Osteoblast (primary cell): ENCODE measurements at regions not wholly inside any gene's neighbourhood (a gene's known extent, or its start where the extent isn't known, plus 50 kb on each side); places are given as distances from the start of the nearest gene placed in this dataset.

Experiments
- DNase-seq: peaks from one replicate; pipeline ENCODE4 v3.0.0; 2011; ENCODE audit warnings: low spot score, mixed read lengths; ENCODE audit not compliant: insufficient read length; ENCODE audit errors: missing footprints
- H2AFZ ChIP-seq: 2 replicates; pipeline ENCODE4 v1.6.0; 2011; ENCODE audit warnings: mild to moderate bottlenecking, low read length
- H3K27ac ChIP-seq: 2 replicates; pipeline ENCODE4 v1.5.1; 2011; ENCODE audit warnings: mild to moderate bottlenecking, low read depth, low read length, moderate library complexity
- H3K27me3 ChIP-seq: 2 replicates; pipeline ENCODE4 v1.6.0; 2012; ENCODE audit warnings: mild to moderate bottlenecking, control low read depth, inconsistent platforms, low read length, moderate library complexity; ENCODE audit not compliant: insufficient read depth
- H3K36me3 ChIP-seq: 2 replicates; pipeline ENCODE4 v1.5.1; 2011; ENCODE audit warnings: mild to moderate bottlenecking, low read length, control low read depth, moderate library complexity; ENCODE audit not compliant: insufficient read depth
- H3K4me1 ChIP-seq: 2 replicates; pipeline ENCODE4 v1.5.1; 2011; ENCODE audit warnings: mild to moderate bottlenecking, low read length, control low read depth, moderate library complexity; ENCODE audit not compliant: insufficient read depth
- H3K4me2 ChIP-seq: 2 replicates; pipeline ENCODE4 v1.6.0; 2011; ENCODE audit warnings: mild to moderate bottlenecking, low read length; ENCODE audit not compliant: insufficient read depth
- H3K4me3 ChIP-seq: fragments of 200-600 bp; sonication (generic); 3 replicates; pipeline ENCODE4 v1.5.1; 2012; ENCODE audit warnings: mild to moderate bottlenecking, low read length, inconsistent platforms; ENCODE audit not compliant: insufficient read depth
- H3K79me2 ChIP-seq: 2 replicates; pipeline ENCODE4 v1.6.0; 2012; ENCODE audit warnings: mild to moderate bottlenecking, low read length, control low read depth, inconsistent platforms; ENCODE audit not compliant: insufficient read depth
- H3K9me3 ChIP-seq: 2 replicates; pipeline ENCODE4 v1.5.1; 2011; ENCODE audit warnings: low read depth, low read length, control low read depth
- H4K20me1 ChIP-seq: 2 replicates; pipeline ENCODE4 v1.6.0; 2012; ENCODE audit warnings: mild to moderate bottlenecking, low read length, control low read depth; ENCODE audit not compliant: insufficient read depth
- TF ChIP-seq, protein P1 (sequence below): IDR thresholded peaks from 2 replicates; pipeline ENCODE4 v1.5.1; 2011; ENCODE audit warnings: mild to moderate bottlenecking, low read depth, low read length, moderate library complexity; ENCODE audit errors: extremely low read depth

DNA sequence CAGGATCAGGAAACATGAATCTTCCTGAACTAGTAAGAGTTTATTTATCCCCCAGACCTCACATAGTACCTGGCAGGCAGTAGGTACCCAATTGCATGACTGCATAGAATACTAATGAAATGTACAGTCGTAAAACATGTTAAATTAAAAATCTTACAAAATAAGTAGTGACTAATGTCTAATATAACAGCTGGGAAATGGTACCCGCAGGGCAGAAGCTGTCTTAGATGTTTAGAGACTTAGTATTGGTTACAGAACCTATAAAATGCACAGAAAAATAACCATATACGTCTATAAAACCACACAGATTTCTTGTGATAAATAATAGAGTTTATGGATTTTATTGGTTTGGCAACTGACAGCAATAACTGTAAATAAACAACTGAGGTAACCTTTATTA lies 139.1 kb upstream of the GMDS start:
- no peaks in the 10 kb centered on the region for H3K27me3 ChIP-seq
- DNase-seq: no peak
- TF ChIP-seq, protein P1, sequence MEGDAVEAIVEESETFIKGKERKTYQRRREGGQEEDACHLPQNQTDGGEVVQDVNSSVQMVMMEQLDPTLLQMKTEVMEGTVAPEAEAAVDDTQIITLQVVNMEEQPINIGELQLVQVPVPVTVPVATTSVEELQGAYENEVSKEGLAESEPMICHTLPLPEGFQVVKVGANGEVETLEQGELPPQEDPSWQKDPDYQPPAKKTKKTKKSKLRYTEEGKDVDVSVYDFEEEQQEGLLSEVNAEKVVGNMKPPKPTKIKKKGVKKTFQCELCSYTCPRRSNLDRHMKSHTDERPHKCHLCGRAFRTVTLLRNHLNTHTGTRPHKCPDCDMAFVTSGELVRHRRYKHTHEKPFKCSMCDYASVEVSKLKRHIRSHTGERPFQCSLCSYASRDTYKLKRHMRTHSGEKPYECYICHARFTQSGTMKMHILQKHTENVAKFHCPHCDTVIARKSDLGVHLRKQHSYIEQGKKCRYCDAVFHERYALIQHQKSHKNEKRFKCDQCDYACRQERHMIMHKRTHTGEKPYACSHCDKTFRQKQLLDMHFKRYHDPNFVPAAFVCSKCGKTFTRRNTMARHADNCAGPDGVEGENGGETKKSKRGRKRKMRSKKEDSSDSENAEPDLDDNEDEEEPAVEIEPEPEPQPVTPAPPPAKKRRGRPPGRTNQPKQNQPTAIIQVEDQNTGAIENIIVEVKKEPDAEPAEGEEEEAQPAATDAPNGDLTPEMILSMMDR: no peak
- H3K9me3 ChIP-seq: no peaks in the 10 kb centered on the region
- H3K4me2 ChIP-seq: no peak overlapping the region
- no peak overlapping the region for H2AFZ ChIP-seq
- H3K36me3 ChIP-seq: no peaks in the 10 kb centered on the region
- no peak overlapping the region for H3K4me3 ChIP-seq
- peaks cover 16% of the 10 kb centered on the region for H3K4me1 ChIP-seq
- H3K27ac ChIP-seq: no peak overlapping the region
- no peaks in the 10 kb centered on the region for H3K79me2 ChIP-seq
- H4K20me1 ChIP-seq: no peaks in the 10 kb centered on the region

DNA sequence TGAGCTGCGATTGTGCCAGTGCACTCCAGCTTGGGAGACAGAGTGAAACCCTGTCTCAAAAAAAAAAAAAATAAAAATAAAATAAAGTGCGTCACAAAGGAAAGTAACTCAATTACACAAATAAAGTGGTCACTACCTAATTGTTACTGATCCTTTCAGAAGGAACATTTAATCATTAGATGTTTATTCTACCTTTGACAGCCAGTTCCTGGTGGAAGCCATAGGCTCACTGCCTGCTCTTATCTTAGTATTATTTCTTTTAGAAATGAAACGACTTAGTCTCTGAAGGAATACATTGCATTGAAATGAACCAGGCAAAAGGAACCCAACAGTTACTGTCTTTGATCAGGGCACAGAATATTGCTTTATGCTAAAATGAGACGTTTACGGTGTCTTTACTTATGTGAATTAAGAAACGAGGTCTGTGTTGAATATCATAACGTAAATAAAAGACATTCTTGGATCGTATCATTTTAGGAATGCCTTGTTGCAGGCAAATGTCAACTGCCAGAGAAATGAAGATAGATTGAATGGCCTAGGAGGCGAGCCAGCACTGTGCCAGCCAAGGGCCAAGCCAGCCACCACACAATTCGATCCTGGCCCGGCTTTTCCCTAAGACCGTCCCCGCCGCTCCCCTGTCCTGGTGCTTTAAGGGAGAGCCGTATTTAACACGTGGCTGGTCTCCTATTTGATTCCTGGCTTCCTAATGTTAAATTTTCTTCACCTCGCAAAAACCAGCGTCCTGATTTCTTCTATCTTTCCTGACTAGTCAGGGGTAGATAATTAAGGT lies 136.7 kb upstream of the GMDS start:
- Histone ChIP-seq H3K4me2 (peak overlapping the region; percentile 70), H3K27me3 (no peaks in the 10 kb centered on the region), H2AFZ (peak overlapping the region; percentile 72), H4K20me1 (no peaks in the 10 kb centered on the region), H3K79me2 (no peaks in the 10 kb centered on the region), H3K36me3 (no peaks in the 10 kb centered on the region), H3K4me1 (peaks cover 41% of the 10 kb centered on the region), H3K27ac (peak overlapping the region; percentile 43), H3K4me3 (peak overlapping the region; percentile 42), H3K9me3 (no peaks in the 10 kb centered on the region)
- DNase-seq: no peak
- TF ChIP-seq, protein P1: no peak

DNA sequence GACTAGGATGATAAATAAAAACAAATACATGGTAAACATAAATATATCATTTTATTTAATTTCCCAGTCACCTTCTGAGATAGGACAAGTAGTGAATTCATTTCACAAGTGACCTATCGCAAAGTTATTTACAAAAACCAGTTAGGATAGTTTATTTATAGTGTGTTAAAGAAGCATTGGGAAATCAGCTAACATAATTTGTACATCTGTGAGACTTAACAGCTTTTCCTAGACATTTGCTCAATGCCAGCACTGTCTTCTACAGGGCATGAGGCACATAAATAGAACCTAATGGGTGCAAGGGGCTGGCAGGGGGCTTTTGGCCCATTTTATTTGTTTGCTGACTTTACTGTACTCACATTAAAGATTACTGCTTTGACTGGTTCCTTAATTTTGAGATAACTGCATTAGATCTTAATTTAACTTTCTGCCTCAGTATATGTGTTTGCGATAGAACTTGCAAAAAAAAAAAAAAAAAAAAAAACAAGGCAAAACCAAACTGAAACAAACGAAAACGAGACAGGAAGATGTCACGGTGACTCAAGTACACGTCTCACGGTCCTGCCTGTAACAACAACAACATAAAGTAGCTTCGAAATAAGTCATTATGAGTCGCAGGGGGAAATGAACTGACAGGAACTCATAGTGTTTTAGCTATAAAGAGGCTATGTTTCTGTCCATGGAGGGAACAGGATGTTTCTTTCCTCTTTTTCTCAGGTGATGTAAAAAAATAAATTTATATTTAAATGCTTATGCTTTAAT lies 133.7 kb upstream of the GMDS start:
- Histone ChIP-seq H3K27me3 (no peaks in the 10 kb centered on the region), H3K4me1 (peaks cover 46% of the 10 kb centered on the region), H3K4me3 (no peak overlapping the region), H3K27ac (peak overlapping the region; percentile 65), H2AFZ (peak overlapping the region; percentile 44), H4K20me1 (no peaks in the 10 kb centered on the region), H3K9me3 (no peaks in the 10 kb centered on the region), H3K79me2 (no peaks in the 10 kb centered on the region), H3K36me3 (no peaks in the 10 kb centered on the region), H3K4me2 (peak overlapping the region; percentile 63)
- DNase-seq: peak; percentile 82
- TF ChIP-seq, protein P1: no peak

DNA sequence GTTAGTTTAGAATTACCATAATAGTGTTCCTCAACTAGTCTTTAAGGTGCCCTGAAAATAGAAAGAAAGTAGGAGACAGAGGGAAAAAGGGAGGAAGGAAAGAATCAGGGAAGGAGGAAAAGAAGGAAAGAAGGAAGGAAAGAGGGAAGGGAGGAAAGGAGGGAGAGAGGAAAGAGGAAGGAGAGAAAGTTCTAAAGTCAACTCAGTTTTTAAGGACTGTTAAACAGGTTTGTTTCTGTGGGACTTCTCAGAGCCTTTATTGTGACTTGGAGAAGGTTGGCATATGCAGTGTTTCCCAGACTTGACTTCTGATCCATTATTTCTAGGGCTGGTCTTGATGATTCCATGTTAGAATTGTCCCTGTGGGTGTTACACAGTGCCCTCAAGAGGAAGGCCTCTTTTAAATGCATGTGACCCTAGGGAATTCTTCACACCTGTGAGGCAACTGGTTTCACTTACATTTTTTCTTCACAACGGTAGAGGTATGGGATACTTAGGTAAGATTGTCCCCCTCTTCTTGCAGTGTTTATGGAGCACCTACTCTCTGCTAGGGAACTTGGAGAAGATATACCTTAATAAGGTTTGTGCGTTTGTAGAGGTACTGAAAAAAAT lies 132.7 kb upstream of the GMDS start:
- H3K9me3 ChIP-seq: no peaks in the 10 kb centered on the region
- H3K27ac ChIP-seq: peak overlapping the region; percentile 78
- TF ChIP-seq, protein P1: no peak
- H3K4me3 ChIP-seq: no peak overlapping the region
- no peaks in the 10 kb centered on the region for H3K27me3 ChIP-seq
- no peak overlapping the region for H3K4me2 ChIP-seq
- H3K79me2 ChIP-seq: no peaks in the 10 kb centered on the region
- no peak for DNase-seq
- H2AFZ ChIP-seq: no peak overlapping the region
- no peaks in the 10 kb centered on the region for H3K36me3 ChIP-seq
- peaks cover 46% of the 10 kb centered on the region for H3K4me1 ChIP-seq
- H4K20me1 ChIP-seq: no peaks in the 10 kb centered on the region
